Common myeloid progenitor, CD34-positive (primary cell): ENCODE measurements at regions not wholly inside any gene's neighbourhood (a gene's known extent, or its start where the extent isn't known, plus 50 kb on each side); places are given as distances from the start of the nearest gene placed in this dataset.

Source experiments
- CTCF ChIA-PET: fragments of 350-600 bp; sonication (Branson Sonifier 250); formaldehyde crosslinking; loops from one replicate; lab custom pipeline; 2021; ENCODE audit warnings: antibody characterized with exemption; lab: Charles Lee
- POLR2A ChIA-PET: fragments of 350-600 bp; sonication (Branson Sonifier 250); formaldehyde crosslinking; loops from one replicate; lab custom pipeline; 2021; ENCODE audit warnings: antibody characterized with exemption; lab: Charles Lee
- DNase-seq, 3 donors: peaks; one replicate each; pipeline versions ENCODE4 v3.0.0 to v3.0.0-alpha.2; 2013
- H3K27ac ChIP-seq, 2 experiments: 1 replicate in 1 of 2; 2 replicates in 1 of 2; pipeline ENCODE4 v1.7.0; 2013; ENCODE audit warnings: inconsistent platforms in 2 of 2, low read length in 2 of 2, mild to moderate bottlenecking in 2 of 2, low read depth in 1 of 2, moderate library complexity in 1 of 2; ENCODE audit not compliant: severe bottlenecking in 2 of 2, insufficient read depth in 1 of 2, poor library complexity in 1 of 2
- H3K27me3 ChIP-seq, 5 experiments: replicated peaks in 2 of 5; 1 replicate in 3 of 5; 2 replicates in 2 of 5; pipeline versions ENCODE4 v1.6.1 to v1.7.0; 2013; ENCODE audit warnings: low read length in 4 of 5, mild to moderate bottlenecking in 2 of 5, moderate library complexity in 2 of 5, inconsistent platforms in 1 of 5; ENCODE audit not compliant: insufficient read depth in 5 of 5, control insufficient read depth in 4 of 5
- H3K36me3 ChIP-seq, 4 experiments: 1 replicate in 2 of 4; 2 replicates in 2 of 4; pipeline versions ENCODE4 v1.6.1 to v1.7.0; 2013; ENCODE audit warnings: low read length in 3 of 4, control low read depth in 1 of 4, mild to moderate bottlenecking in 1 of 4; ENCODE audit not compliant: control insufficient read depth in 4 of 4, insufficient read depth in 4 of 4
- H3K4me1 ChIP-seq, 4 experiments: 1 replicate in 3 of 4; 2 replicates in 1 of 4; pipeline versions ENCODE4 v1.6.1 to v1.7.1; 2013; ENCODE audit warnings: low read length in 3 of 4, mild to moderate bottlenecking in 3 of 4, control low read depth in 1 of 4, inconsistent platforms in 1 of 4, moderate library complexity in 1 of 4; ENCODE audit not compliant: control insufficient read depth in 4 of 4, insufficient read depth in 4 of 4; ENCODE audit errors: control extremely low read depth in 1 of 4
- H3K4me3 ChIP-seq, 7 experiments: 1 replicate in 4 of 7; 2 replicates in 3 of 7; pipeline versions ENCODE4 v1.5.1 to v1.7.0; 2013; ENCODE audit warnings: mild to moderate bottlenecking in 7 of 7, low read length in 6 of 7, moderate library complexity in 6 of 7, inconsistent platforms in 2 of 7, low read depth in 2 of 7, control low read depth in 1 of 7; ENCODE audit not compliant: insufficient read depth in 4 of 7, control insufficient read depth in 1 of 7; ENCODE audit errors: extremely low read depth in 1 of 7
- H3K9me3 ChIP-seq, 5 experiments: 1 replicate in 4 of 5; 2 replicates in 1 of 5; pipeline versions ENCODE4 v1.6.1 to v1.7.1; 2013; ENCODE audit warnings: low read length in 4 of 5, mild to moderate bottlenecking in 2 of 5, inconsistent platforms in 1 of 5, low read depth in 1 of 5, moderate library complexity in 1 of 5; ENCODE audit not compliant: control insufficient read depth in 4 of 5, insufficient read depth in 2 of 5; ENCODE audit errors: control extremely low read depth in 1 of 5
- WGBS: methylation state at CpG from one replicate; pipeline ENCODE4 v1.1.5; 2013; ENCODE audit not compliant: insufficient coverage; 5-methylcytosine and 5-hydroxymethylcytosine counted together

DNA sequence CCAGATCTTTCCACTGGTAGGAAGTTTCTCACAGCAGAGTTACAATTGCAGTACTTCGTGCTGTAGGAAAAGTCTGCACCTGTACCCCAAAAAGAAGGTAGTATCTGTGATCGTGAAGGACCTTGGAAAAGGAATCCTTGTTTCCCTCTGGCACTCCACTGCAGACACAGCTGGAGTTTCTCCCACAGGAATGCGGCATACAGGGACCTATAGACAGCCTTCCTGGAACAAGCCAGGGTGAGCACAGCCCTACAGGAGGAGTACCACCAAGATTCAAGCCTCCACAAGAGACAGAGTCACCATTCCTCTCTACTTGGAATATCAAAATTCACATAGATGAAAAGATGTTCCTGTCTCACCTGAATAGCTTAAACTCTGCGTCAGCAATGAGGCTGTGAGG, 372.4 kb downstream of the CMPK2 start:
- H3K9me3 ChIP-seq, result peaks cover 0 to 1% (median 0%) of the 10 kb centered on the region in 5 experiments
- H3K27ac ChIP-seq, result no peak overlapping the region
- no peak overlapping the region for H3K4me3 ChIP-seq
- H3K4me1 ChIP-seq, result no peaks in the 10 kb centered on the region
- ChIA-PET POLR2A (no interaction called here), CTCF (no interaction called here)
- H3K27me3 ChIP-seq, result no peaks in the 10 kb centered on the region
- no peaks in the 10 kb centered on the region for H3K36me3 ChIP-seq
- DNase-seq, result no peak
- 95% methylated on average over 4 of the region's 4 CpGs for WGBS

DNA sequence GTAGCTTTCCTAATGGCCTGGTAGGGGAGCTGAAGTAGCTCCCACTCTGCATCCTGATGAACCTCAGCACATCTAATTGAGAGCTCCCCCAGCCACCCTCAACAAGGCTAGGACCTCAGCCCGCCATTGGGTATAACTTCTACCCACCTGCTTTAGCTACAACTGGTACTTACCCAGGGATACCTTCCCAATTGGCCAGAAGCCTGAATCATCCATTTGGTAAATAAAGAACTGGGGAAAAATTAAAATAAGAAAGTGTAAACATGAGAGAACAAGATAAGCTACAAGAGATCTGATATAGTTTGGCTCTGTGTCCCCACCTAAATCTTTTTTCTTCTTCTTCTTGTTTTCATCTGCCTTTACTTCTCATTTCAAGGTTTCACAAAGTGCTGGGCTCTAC, 372.0 kb downstream of the CMPK2 start:
- Histone ChIP-seq H3K27me3 (no peaks in the 10 kb centered on the region), H3K4me3 (no peak overlapping the region), H3K9me3 (peaks cover 0 to 1% (median 0%) of the 10 kb centered on the region in 5 experiments), H3K4me1 (no peaks in the 10 kb centered on the region), H3K27ac (no peak overlapping the region), H3K36me3 (no peaks in the 10 kb centered on the region)
- DNase-seq, result no peak
- ChIA-PET POLR2A (no interaction called here), CTCF (no interaction called here)
- no CpG with 5 or more reads among the region's 1 CpG for WGBS

DNA sequence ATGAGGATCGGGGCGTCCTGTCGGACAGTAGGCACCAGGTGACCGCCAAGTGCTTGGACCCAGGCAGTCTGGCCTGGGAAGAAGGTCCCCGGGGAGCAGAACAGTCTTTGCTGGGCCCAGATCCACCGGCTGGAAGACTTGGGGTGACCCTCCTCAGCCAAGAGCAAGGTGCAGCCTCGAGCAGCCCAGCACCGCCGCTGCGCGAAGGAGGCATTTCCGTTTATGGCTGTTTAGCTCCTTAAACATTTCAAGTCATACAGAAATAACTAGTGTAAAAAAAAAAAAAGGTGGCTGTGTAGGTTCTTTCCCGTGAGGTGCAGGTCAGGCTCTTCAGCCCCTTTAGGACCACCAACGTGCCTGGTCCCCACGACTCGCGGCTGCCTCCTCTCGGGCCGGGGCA, 370.2 kb downstream of the CMPK2 start:
- WGBS, result 96% methylated on average over 11 of the region's 19 CpGs
- CTCF ChIA-PET, result no interaction called here
- H3K27me3 ChIP-seq, result no peaks in the 10 kb centered on the region

DNA sequence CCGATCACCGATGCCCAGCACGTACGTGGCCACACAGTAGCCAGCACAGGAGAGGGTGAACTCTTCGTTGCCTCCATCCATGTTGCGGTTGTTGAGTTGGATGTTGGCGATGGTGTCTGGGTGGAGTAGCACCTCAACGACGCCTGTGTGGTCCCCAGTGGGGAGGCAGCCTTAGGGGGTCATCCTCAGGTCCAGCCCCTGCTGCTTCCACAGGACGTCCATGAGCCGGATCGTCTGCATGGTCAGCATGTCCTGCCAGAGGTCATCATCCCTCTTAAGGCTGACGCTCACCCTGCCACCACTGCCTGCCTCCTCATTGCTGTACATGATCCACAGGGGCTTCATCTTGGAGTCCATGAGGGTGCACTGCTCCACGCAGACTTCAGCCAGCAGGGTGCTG, 369.3 kb downstream of the CMPK2 start:
- 98% methylated on average over 12 of the region's 14 CpGs for WGBS
- CTCF ChIA-PET, result no interaction called here
- POLR2A ChIA-PET, result no interaction called here
- Histone ChIP-seq H3K9me3 (peaks cover 0 to 1% (median 0%) of the 10 kb centered on the region in 5 experiments), H3K4me3 (no peak overlapping the region), H3K36me3 (no peaks in the 10 kb centered on the region), H3K27ac (no peak overlapping the region), H3K4me1 (no peaks in the 10 kb centered on the region), H3K27me3 (no peaks in the 10 kb centered on the region)
- DNase-seq, result no peak

More for the DNA sequence above, 370.2 kb downstream of the CMPK2 start:
- H3K36me3 ChIP-seq, result no peaks in the 10 kb centered on the region
- no peak for DNase-seq
- H3K4me1 ChIP-seq, result no peaks in the 10 kb centered on the region
- H3K9me3 ChIP-seq, result peaks cover 0 to 1% (median 0%) of the 10 kb centered on the region in 5 experiments
- no peak overlapping the region for H3K27ac ChIP-seq
- POLR2A ChIA-PET, result no interaction called here
- no peak overlapping the region for H3K4me3 ChIP-seq

DNA sequence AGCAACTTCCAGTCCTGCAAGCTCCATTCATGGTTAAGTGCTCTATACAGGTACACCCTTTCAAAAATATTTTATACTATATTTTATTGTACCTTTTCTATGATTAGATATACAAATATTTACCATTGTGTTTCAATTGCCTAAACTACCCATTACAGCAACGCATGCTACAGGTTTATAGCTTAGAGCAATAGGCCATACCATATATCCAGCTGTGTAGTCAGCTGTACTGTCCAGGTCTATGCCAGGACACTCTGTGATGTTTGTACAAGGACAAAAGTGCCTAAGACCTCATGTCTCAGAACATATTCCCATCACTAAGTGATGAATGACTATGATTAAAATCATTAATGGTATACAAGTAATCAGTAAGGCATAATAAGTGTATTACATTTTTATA, 368.7 kb downstream of the CMPK2 start:
- 100% methylated on average over 1 of the region's 1 CpG for WGBS
- Histone ChIP-seq H3K27ac (no peak overlapping the region), H3K36me3 (no peaks in the 10 kb centered on the region), H3K27me3 (no peaks in the 10 kb centered on the region), H3K9me3 (peaks cover 0 to 1% (median 0%) of the 10 kb centered on the region in 5 experiments), H3K4me3 (no peak overlapping the region), H3K4me1 (no peaks in the 10 kb centered on the region)
- ChIA-PET POLR2A (no interaction called here), CTCF (no interaction called here)
- no peak for DNase-seq

DNA sequence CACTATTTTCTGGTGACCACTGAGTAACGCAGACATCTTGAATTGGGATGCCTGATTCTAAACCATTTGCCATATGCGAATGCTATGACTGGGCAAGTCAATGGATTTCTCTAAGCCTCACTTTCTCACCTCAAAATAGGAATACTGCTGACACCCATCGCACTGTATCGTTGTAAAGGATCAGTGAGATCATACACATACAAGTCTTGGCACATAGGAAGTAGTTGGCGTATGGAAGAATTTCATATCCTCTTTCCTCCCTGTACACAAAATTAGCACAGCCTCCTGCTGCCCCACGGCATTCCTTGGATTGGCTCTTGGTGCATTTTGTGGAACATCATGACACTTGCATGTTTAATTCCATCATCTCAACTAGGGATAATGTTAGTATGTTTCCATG, 366.9 kb downstream of the CMPK2 start:
- no peak for DNase-seq
- no peaks in the 10 kb centered on the region for H3K4me1 ChIP-seq
- H3K27me3 ChIP-seq, result no peaks in the 10 kb centered on the region
- peaks cover 0 to 1% (median 0%) of the 10 kb centered on the region in 5 experiments for H3K9me3 ChIP-seq
- no peak overlapping the region for H3K27ac ChIP-seq
- no peak overlapping the region for H3K4me3 ChIP-seq
- WGBS, result 95% methylated on average over 2 of the region's 6 CpGs
- no peaks in the 10 kb centered on the region for H3K36me3 ChIP-seq
- POLR2A ChIA-PET, result no interaction called here
- CTCF ChIA-PET, result no interaction called here

DNA sequence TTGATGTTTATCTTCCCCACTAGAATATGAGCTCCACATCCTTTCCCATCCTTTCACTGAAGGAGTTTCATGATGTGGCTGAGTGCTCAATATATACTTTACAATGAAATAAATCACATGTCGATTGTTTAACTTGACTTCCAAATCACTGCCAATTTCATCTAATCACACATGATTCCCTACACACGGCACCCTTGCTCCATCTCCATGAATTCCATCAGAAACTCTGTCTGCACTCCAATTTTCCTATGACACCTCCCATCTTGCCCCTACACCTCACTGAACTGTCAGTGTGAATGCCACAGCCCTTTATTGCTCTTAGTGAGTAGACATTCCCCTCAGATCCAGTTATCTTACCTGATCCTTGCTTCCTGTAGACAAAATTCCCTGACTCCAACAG, 366.0 kb downstream of the CMPK2 start:
- no peaks in the 10 kb centered on the region for H3K36me3 ChIP-seq
- no peak overlapping the region for H3K27ac ChIP-seq
- POLR2A ChIA-PET, result no interaction called here
- CTCF ChIA-PET, result no interaction called here
- 83% methylated on average over 2 of the region's 2 CpGs for WGBS
- no peak for DNase-seq
- no peaks in the 10 kb centered on the region for H3K27me3 ChIP-seq
- no peak overlapping the region for H3K4me3 ChIP-seq
- peaks cover 0 to 1% (median 0%) of the 10 kb centered on the region in 5 experiments for H3K9me3 ChIP-seq
- no peaks in the 10 kb centered on the region for H3K4me1 ChIP-seq
